Calu3 (cell line): ENCODE measurements at regions not wholly inside any gene's neighbourhood (a gene's known extent, or its start where the extent isn't known, plus 50 kb on each side); places are given as distances from the start of the nearest gene placed in this dataset.

Source experiments
- BruUV-seq: library from RNA; stranded (reverse); fragments of 400-500 nt; replicated peaks from 2 replicates; lab custom pipeline; 2021; lab: Mats Ljungman, UMichigan
- CTCF ChIA-PET: fragments of 300-600 bp; sonication (Branson Sonifier 250); formaldehyde crosslinking; loops from one replicate; lab custom pipeline; 2022; ENCODE audit warnings: antibody characterized with exemption; lab: Charles Lee
- DNase-seq: peaks from one replicate; pipeline ENCODE4 v3.0.0; 2022
- H3K27ac Mint-ChIP-seq: one replicate; pipeline ENCODE4 v1.8.0; 2022; ENCODE audit warnings: mixed read lengths; ENCODE audit not compliant: unreplicated experiment
- H3K27me3 Mint-ChIP-seq: one replicate; pipeline ENCODE4 v1.8.0; 2022; ENCODE audit warnings: mixed read lengths; ENCODE audit not compliant: unreplicated experiment
- H3K36me3 Mint-ChIP-seq: one replicate; pipeline ENCODE4 v1.8.0; 2022; ENCODE audit warnings: mild to moderate bottlenecking, moderate library complexity, mixed read lengths; ENCODE audit not compliant: insufficient read depth, unreplicated experiment
- H3K4me1 Mint-ChIP-seq: one replicate; pipeline ENCODE4 v1.8.0; 2022; ENCODE audit warnings: mild to moderate bottlenecking, low read depth, mixed read lengths; ENCODE audit not compliant: unreplicated experiment
- H3K4me3 Mint-ChIP-seq: one replicate; pipeline ENCODE4 v1.8.0; 2022; ENCODE audit warnings: mild to moderate bottlenecking, low read depth, moderate library complexity, mixed read lengths; ENCODE audit not compliant: unreplicated experiment
- H3K9me3 Mint-ChIP-seq: one replicate; pipeline ENCODE4 v1.8.0; 2022; ENCODE audit warnings: low read depth, mixed read lengths; ENCODE audit not compliant: unreplicated experiment
- intact Hi-C: fragments of 100-400 bp; cut with micrococcal nuclease; formaldehyde crosslinking; loops from one replicate; pipeline ENCODE4 v1.10.0; 2022; ENCODE audit not compliant: unreplicated experiment
- TF ChIP-seq, protein P1 (sequence below): fragments of 200-600 bp; IDR thresholded peaks from one replicate; pipeline ENCODE4 v1.8.0; 2022; ENCODE audit warnings: antibody characterized with exemption; ENCODE audit not compliant: unreplicated experiment

DNA sequence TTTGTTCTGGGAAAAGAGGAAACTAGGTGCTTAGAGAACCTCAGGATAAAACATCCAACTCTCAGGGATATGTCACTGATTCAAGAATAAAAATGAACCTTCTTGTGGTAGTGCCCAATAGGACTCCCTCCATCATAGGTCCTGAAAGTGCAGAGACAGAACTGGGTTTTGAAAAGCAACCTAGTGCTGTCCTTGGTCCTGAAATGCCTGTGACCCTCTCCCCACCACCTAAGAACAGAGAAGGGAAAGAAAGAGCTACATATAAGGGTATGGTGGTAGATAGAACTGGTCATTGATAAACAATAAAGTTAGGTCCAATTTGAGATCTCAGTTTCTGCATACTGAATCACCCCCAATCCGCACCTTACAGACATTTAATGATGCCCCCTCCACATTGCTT lies 953.3 kb downstream of the XPNPEP1 start:
- CTCF ChIA-PET: no interaction called here
- no TSS peak for BruUV-seq

GRCh38 chr10:108966411-108966810 lies 956.9 kb downstream of the XPNPEP1 start:
- Mint-ChIP-seq H3K36me3 (no peaks in the 10 kb centered on the region), H3K27ac (no peak overlapping the region), H3K4me3 (no peak overlapping the region), H3K9me3 (peaks cover 3% of the 10 kb centered on the region), H3K4me1 (no peaks in the 10 kb centered on the region), H3K27me3 (no peaks in the 10 kb centered on the region)
- TF ChIP-seq, protein P1, sequence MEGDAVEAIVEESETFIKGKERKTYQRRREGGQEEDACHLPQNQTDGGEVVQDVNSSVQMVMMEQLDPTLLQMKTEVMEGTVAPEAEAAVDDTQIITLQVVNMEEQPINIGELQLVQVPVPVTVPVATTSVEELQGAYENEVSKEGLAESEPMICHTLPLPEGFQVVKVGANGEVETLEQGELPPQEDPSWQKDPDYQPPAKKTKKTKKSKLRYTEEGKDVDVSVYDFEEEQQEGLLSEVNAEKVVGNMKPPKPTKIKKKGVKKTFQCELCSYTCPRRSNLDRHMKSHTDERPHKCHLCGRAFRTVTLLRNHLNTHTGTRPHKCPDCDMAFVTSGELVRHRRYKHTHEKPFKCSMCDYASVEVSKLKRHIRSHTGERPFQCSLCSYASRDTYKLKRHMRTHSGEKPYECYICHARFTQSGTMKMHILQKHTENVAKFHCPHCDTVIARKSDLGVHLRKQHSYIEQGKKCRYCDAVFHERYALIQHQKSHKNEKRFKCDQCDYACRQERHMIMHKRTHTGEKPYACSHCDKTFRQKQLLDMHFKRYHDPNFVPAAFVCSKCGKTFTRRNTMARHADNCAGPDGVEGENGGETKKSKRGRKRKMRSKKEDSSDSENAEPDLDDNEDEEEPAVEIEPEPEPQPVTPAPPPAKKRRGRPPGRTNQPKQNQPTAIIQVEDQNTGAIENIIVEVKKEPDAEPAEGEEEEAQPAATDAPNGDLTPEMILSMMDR: no peak
- intact Hi-C loops: no loop called here
- BruUV-seq: no TSS peak
- no peak for DNase-seq
- CTCF ChIA-PET: no interaction called here

More for the DNA sequence above, 953.3 kb downstream of the XPNPEP1 start:
- H3K4me1 Mint-ChIP-seq: no peaks in the 10 kb centered on the region
- H3K9me3 Mint-ChIP-seq: peaks cover 6% of the 10 kb centered on the region
- H3K27ac Mint-ChIP-seq: no peak overlapping the region
- TF ChIP-seq, protein P1: no peak
- no peaks in the 10 kb centered on the region for H3K27me3 Mint-ChIP-seq
- intact Hi-C loops: no loop called here
- no peak for DNase-seq
- H3K36me3 Mint-ChIP-seq: no peaks in the 10 kb centered on the region
- no peak overlapping the region for H3K4me3 Mint-ChIP-seq

GRCh38 chr10:108966005-108966404 lies 957.3 kb downstream of the XPNPEP1 start:
- peaks cover 3% of the 10 kb centered on the region for H3K9me3 Mint-ChIP-seq
- no peak overlapping the region for H3K4me3 Mint-ChIP-seq
- CTCF ChIA-PET: no interaction called here
- H3K36me3 Mint-ChIP-seq: no peaks in the 10 kb centered on the region
- H3K27ac Mint-ChIP-seq: no peak overlapping the region
- no peak for DNase-seq
- no TSS peak for BruUV-seq
- no peaks in the 10 kb centered on the region for H3K27me3 Mint-ChIP-seq
- intact Hi-C loops: no loop called here
- TF ChIP-seq, protein P1: no peak
- no peaks in the 10 kb centered on the region for H3K4me1 Mint-ChIP-seq

- Mint-ChIP-seq H3K9me3 (peaks cover 5% of the 10 kb centered on the region), H3K4me3 (no peak overlapping the region), H3K4me1 (no peaks in the 10 kb centered on the region), H3K36me3 (no peaks in the 10 kb centered on the region), H3K27ac (no peak overlapping the region), H3K27me3 (no peaks in the 10 kb centered on the region)
- BruUV-seq: no TSS peak
- DNase-seq: no peak
- CTCF ChIA-PET: no interaction called here
- intact Hi-C loops: no loop called here
- TF ChIP-seq, protein P1: no peak
Measured at GRCh38 chr10:108962172-108962571, 961.1 kb downstream of the XPNPEP1 start.
